SK-N-SH (cell line): ENCODE measurements at regions not wholly inside any gene's neighbourhood (a gene's known extent, or its start where the extent isn't known, plus 50 kb on each side); places are given as distances from the start of the nearest gene placed in this dataset.

Experiments used
- EP300 ChIP-seq, 2 experiments: IDR thresholded peaks; 2 replicates each; pipeline versions ENCODE4 v1.4.0 to v1.6.1; 2012; ENCODE audit warnings: borderline replicate concordance in 1 of 2, low read depth in 1 of 2, low read length in 1 of 2
- POLR2AphosphoS5 ChIP-seq: IDR thresholded peaks from 2 replicates; pipeline ENCODE4 v1.6.1; 2012; ENCODE audit warnings: low read depth, low read length
- RXRA ChIP-seq: IDR thresholded peaks from 2 replicates; pipeline ENCODE4 v1.4.0; 2012; ENCODE audit warnings: low read depth, mild to moderate bottlenecking, borderline replicate concordance
- TF ChIP-seq, protein P1 (sequence below): fragments of 200-600 bp; sonication (generic); IDR thresholded peaks from 2 replicates; pipeline ENCODE4 v1.6.1; 2017; ENCODE audit warnings: antibody characterized with exemption, mild to moderate bottlenecking, moderate library complexity

DNA sequence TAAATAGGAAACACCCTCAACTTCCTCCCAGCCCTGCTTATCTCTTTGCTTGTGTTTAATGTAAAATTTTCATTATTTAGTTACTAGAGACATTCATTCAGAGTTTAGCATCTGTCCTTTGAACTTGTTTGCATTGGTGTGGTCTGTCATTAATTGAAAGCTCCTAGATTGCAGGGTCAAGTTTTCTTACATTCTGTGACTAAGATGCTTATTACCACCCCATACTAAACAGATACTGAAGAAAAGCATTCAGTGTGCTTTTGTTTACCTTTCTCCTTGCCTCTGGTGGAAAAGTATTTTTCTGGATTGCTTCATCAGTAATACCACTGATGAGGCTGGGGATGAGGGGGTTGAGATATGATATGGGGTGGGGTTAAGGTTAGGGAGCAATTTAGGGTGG, 199.0 kb downstream of the SAMD5 start:
- TF ChIP-seq RXRA (no peak), EP300 (IDR thresholded peaks at IDR 0.05; ENCODE audit: borderline replicate concordance in 1 of 2, low read depth in 1 of 2, low read length in 1 of 2) (no peak), POLR2AphosphoS5 (no peak)
- TF ChIP-seq, protein P1, sequence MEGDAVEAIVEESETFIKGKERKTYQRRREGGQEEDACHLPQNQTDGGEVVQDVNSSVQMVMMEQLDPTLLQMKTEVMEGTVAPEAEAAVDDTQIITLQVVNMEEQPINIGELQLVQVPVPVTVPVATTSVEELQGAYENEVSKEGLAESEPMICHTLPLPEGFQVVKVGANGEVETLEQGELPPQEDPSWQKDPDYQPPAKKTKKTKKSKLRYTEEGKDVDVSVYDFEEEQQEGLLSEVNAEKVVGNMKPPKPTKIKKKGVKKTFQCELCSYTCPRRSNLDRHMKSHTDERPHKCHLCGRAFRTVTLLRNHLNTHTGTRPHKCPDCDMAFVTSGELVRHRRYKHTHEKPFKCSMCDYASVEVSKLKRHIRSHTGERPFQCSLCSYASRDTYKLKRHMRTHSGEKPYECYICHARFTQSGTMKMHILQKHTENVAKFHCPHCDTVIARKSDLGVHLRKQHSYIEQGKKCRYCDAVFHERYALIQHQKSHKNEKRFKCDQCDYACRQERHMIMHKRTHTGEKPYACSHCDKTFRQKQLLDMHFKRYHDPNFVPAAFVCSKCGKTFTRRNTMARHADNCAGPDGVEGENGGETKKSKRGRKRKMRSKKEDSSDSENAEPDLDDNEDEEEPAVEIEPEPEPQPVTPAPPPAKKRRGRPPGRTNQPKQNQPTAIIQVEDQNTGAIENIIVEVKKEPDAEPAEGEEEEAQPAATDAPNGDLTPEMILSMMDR: no peak
